Activated T-helper 2 cell treated with anti-CD3 and anti-CD28 coated beads, Interferon-gamma antibody, Interleukin-2, Interleukin-4, amounts not matched to agents 10 μg/mL and 5 μg/mL and 100 μg/mL, durations not matched to agents 14 hours and 24 hours and 36 hours (primary cell): ENCODE measurements at regions not wholly inside any gene's neighbourhood (a gene's known extent, or its start where the extent isn't known, plus 50 kb on each side); places are given as distances from the start of the nearest gene placed in this dataset.

Experiments
- DNase-seq: peaks from one replicate; pipeline ENCODE4 v3.0.0; 2021; ENCODE audit warnings: low spot score
- H3K27ac Mint-ChIP-seq: one replicate; pipeline ENCODE4 v1.8.0; 2021; ENCODE audit warnings: mixed read lengths
- H3K27me3 Mint-ChIP-seq: one replicate; pipeline ENCODE4 v1.8.0; 2021; ENCODE audit warnings: low read depth, mixed read lengths
- H3K36me3 Mint-ChIP-seq: one replicate; pipeline ENCODE4 v1.8.0; 2021; ENCODE audit warnings: low read depth, mixed read lengths
- H3K4me1 Mint-ChIP-seq: one replicate; pipeline ENCODE4 v1.8.0; 2021; ENCODE audit warnings: low read depth, mixed read lengths
- H3K4me3 Mint-ChIP-seq: one replicate; pipeline ENCODE4 v1.8.0; 2021; ENCODE audit warnings: low read depth, mild to moderate bottlenecking, moderate library complexity, mixed read lengths
- H3K9me3 Mint-ChIP-seq: one replicate; pipeline ENCODE4 v1.8.0; 2021; ENCODE audit warnings: mixed read lengths
- intact Hi-C: fragments of 100-400 bp; cut with micrococcal nuclease; formaldehyde crosslinking; loops from one replicate; pipeline ENCODE4 v1.15.1; 2023

DNA sequence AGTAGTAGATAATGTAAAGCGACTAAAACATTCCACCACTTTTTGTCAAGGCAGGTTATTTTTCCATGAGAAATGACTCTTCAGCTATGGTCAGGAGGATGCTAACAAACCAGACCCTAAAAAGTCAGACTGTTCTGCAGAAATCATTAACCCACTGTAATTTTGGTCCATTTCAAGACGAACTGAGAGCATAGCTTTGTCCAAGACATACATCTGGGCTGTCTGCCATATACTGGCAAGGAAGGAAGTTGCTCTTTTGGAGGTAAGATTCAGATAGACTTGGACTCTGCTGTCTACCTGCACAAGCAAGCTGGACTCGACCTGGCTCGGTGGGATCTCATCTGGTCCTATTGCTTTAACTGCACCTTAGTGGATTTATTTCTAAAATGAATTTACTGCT is 207.8 kb downstream of the POSTN start:
- Mint-ChIP-seq H3K4me1 (no peaks in the 10 kb centered on the region), H3K9me3 (peaks cover 18% of the 10 kb centered on the region), H3K36me3 (no peaks in the 10 kb centered on the region), H3K27ac (no peak overlapping the region), H3K27me3 (no peaks in the 10 kb centered on the region), H3K4me3 (no peak overlapping the region)
- intact Hi-C loops = no loop called here
- no peak for DNase-seq

GRCh38 chr13:37385956-37386670 is 212.5 kb downstream of the POSTN start:
- H3K9me3 Mint-ChIP-seq = peaks cover 4% of the 10 kb centered on the region
- H3K27ac Mint-ChIP-seq = no peak overlapping the region
- H3K4me3 Mint-ChIP-seq = no peak overlapping the region
- DNase-seq = no peak
- no peaks in the 10 kb centered on the region for H3K27me3 Mint-ChIP-seq
- intact Hi-C loops = no loop called here
- H3K36me3 Mint-ChIP-seq = no peaks in the 10 kb centered on the region
- H3K4me1 Mint-ChIP-seq = no peaks in the 10 kb centered on the region

GRCh38 chr13:37385248-37385647 is 213.3 kb downstream of the POSTN start:
- H3K36me3 Mint-ChIP-seq = no peaks in the 10 kb centered on the region
- H3K4me3 Mint-ChIP-seq = no peak overlapping the region
- H3K27ac Mint-ChIP-seq = no peak overlapping the region
- H3K4me1 Mint-ChIP-seq = no peaks in the 10 kb centered on the region
- no peaks in the 10 kb centered on the region for H3K27me3 Mint-ChIP-seq
- peaks cover 4% of the 10 kb centered on the region for H3K9me3 Mint-ChIP-seq
- no peak for DNase-seq
- intact Hi-C loops = no loop called here

- H3K4me1 Mint-ChIP-seq = no peaks in the 10 kb centered on the region
- no peaks in the 10 kb centered on the region for H3K27me3 Mint-ChIP-seq
- no peaks in the 10 kb centered on the region for H3K36me3 Mint-ChIP-seq
- H3K9me3 Mint-ChIP-seq = peaks cover 4% of the 10 kb centered on the region
- intact Hi-C loops = no loop called here
- no peak overlapping the region for H3K27ac Mint-ChIP-seq
- H3K4me3 Mint-ChIP-seq = no peak overlapping the region
- no peak for DNase-seq
Measured at GRCh38 chr13:37383856-37384370, 214.7 kb downstream of the POSTN start.

DNA sequence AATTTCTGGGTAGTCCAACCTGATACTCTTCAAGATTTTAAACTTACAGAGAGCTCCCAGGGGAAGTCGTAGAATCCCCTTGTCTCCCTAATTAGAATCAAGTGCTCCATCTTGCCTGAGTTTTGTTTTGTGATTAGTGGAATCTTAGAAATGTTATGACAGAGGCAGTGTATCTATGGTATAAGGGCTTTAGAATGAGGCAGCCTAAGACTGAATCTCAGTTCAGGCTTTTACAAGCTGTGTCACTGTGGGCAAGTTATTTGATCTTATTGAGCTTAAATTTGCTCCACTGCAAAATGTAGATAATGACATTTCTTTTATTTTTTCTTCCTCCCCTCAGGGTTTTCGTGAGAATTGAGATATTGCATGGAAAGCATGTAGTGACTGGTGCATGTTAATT is 215.5 kb downstream of the POSTN start:
- Mint-ChIP-seq H3K9me3 (peaks cover 4% of the 10 kb centered on the region), H3K36me3 (no peaks in the 10 kb centered on the region), H3K4me1 (no peaks in the 10 kb centered on the region), H3K27ac (no peak overlapping the region), H3K4me3 (no peak overlapping the region), H3K27me3 (no peaks in the 10 kb centered on the region)
- DNase-seq = no peak
- intact Hi-C loops = no loop called here

- intact Hi-C loops = no loop called here
- Mint-ChIP-seq H3K4me1 (no peaks in the 10 kb centered on the region), H3K4me3 (no peak overlapping the region), H3K27me3 (no peaks in the 10 kb centered on the region), H3K36me3 (no peaks in the 10 kb centered on the region), H3K9me3 (peaks cover 4% of the 10 kb centered on the region), H3K27ac (no peak overlapping the region)
- no peak for DNase-seq
Measured at GRCh38 chr13:37382146-37382545, 216.4 kb downstream of the POSTN start.

- Mint-ChIP-seq H3K4me3 (no peak overlapping the region), H3K9me3 (peaks cover 4% of the 10 kb centered on the region), H3K27me3 (no peaks in the 10 kb centered on the region), H3K27ac (no peak overlapping the region), H3K4me1 (no peaks in the 10 kb centered on the region), H3K36me3 (no peaks in the 10 kb centered on the region)
- intact Hi-C loops = no loop called here
- no peak for DNase-seq
Measured at GRCh38 chr13:37381502-37381901, 217.1 kb downstream of the POSTN start.

GRCh38 chr13:37379841-37380240 is 218.7 kb downstream of the POSTN start:
- H3K27ac Mint-ChIP-seq = no peak overlapping the region
- intact Hi-C loops = no loop called here
- H3K27me3 Mint-ChIP-seq = no peaks in the 10 kb centered on the region
- H3K4me1 Mint-ChIP-seq = no peaks in the 10 kb centered on the region
- no peak overlapping the region for H3K4me3 Mint-ChIP-seq
- peaks cover 4% of the 10 kb centered on the region for H3K9me3 Mint-ChIP-seq
- no peak for DNase-seq
- no peaks in the 10 kb centered on the region for H3K36me3 Mint-ChIP-seq

DNA sequence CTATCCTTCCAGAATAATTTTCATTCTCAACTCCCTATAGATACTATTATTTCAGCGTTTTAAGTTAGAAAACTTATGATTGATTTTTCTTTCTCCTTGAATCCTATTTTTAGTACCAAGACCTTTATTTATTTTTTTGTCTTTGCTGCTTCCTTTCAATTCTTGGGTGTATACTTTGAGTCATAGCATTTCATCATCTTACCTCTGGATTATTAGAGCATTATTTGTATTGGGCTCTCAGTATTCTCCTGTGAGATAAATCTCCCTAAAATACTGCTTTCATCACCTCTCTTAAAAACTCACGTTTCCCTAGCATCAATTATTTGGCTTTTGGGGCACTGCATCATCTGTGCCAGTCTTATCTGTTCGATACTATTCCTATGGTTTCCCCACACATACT is 222.8 kb downstream of the POSTN start:
- H3K9me3 Mint-ChIP-seq = peaks cover 4% of the 10 kb centered on the region
- no peak for DNase-seq
- intact Hi-C loops = no loop called here
- H3K4me1 Mint-ChIP-seq = no peaks in the 10 kb centered on the region
- no peak overlapping the region for H3K4me3 Mint-ChIP-seq
- no peaks in the 10 kb centered on the region for H3K27me3 Mint-ChIP-seq
- H3K36me3 Mint-ChIP-seq = no peaks in the 10 kb centered on the region
- no peak overlapping the region for H3K27ac Mint-ChIP-seq

- Mint-ChIP-seq H3K4me3 (no peak overlapping the region), H3K27ac (no peak overlapping the region), H3K27me3 (no peaks in the 10 kb centered on the region), H3K4me1 (no peaks in the 10 kb centered on the region), H3K36me3 (no peaks in the 10 kb centered on the region), H3K9me3 (peaks cover 4% of the 10 kb centered on the region)
- intact Hi-C loops = no loop called here
- DNase-seq = no peak
Measured at GRCh38 chr13:37375071-37375470, 223.5 kb downstream of the POSTN start.

DNA sequence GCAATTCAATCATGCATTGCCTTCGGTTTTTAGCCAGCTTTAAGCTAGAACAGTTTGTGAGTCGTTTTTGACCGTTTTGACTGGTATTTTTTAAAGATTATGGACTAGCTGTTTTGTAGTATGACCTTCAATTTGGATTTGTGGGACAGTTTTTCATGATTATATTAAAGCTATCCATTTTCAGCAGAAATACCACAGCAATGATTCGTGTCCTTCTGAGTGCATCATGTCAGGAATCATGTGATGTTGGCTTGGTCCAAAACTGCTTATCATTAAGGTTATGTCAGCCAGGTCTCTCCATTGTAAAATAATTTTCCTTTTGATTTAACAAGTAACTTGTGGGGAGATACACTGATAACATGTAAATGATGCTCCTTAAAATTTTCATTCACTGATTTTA is 229.0 kb downstream of the POSTN start:
- H3K36me3 Mint-ChIP-seq = no peaks in the 10 kb centered on the region
- peaks cover 4% of the 10 kb centered on the region for H3K9me3 Mint-ChIP-seq
- H3K27ac Mint-ChIP-seq = no peak overlapping the region
- H3K4me3 Mint-ChIP-seq = no peak overlapping the region
- no peak for DNase-seq
- H3K27me3 Mint-ChIP-seq = no peaks in the 10 kb centered on the region
- no peaks in the 10 kb centered on the region for H3K4me1 Mint-ChIP-seq
- intact Hi-C loops = no loop called here

DNA sequence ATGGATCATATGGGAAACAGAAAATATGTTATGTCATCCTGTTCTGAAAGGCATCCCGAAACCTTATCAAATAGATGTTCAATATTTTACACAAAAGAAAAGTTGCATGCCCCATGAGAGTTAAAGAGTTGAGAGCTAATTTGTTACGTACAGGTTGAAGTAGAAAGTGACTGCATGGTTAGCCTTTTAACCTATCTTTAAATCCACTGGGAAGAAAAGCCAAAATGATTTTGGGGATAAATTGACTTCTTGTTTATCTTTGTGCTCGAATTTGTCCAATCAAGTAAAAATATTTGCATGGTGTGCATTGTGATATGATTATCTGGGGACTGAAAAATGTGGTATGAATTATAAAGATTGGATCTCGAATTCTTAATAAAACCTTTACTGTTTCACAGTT is 230.1 kb downstream of the POSTN start:
- H3K36me3 Mint-ChIP-seq = no peaks in the 10 kb centered on the region
- H3K4me1 Mint-ChIP-seq = no peaks in the 10 kb centered on the region
- peaks cover 6% of the 10 kb centered on the region for H3K9me3 Mint-ChIP-seq
- H3K27ac Mint-ChIP-seq = no peak overlapping the region
- intact Hi-C loops = no loop called here
- H3K27me3 Mint-ChIP-seq = no peaks in the 10 kb centered on the region
- DNase-seq = no peak
- H3K4me3 Mint-ChIP-seq = no peak overlapping the region

DNA sequence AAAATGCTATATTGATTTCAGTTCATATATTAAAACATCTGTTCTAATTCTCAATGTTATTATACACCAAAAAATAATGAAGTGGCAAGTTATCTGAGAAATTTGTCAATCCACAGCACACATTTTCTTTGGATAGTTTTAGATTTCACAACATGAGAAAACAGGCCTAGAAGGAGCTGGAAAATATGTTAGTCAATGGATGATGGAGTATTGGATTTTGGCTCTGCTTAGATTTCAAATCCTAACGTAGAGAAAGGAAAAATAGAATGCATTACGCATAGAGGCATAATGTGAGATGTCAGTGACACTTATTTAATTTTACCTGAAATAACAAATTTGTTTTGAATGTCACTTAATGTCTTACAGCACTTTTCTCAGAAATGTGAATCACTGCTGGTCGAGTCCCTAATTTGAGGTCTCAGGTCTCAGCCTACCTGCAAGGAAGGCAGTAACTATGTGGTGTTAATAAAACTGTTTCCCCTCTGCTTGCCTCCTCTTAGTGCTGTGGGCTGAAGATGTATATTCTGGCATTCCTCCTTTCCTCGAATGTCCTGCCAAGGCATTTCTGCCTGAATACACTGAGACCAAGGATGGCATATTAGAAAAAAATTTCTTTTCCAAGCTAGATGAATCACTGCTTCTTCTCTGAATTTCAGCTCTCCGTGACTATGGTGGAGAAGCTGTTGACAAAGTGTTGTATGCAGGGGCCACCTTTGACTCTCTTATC is 232.4 kb downstream of the POSTN start:
- no peaks in the 10 kb centered on the region for H3K27me3 Mint-ChIP-seq

More for the DNA sequence above, 232.4 kb downstream of the POSTN start:
- DNase-seq = no peak
- Mint-ChIP-seq H3K9me3 (peaks cover 4% of the 10 kb centered on the region), H3K27ac (no peak overlapping the region), H3K36me3 (no peaks in the 10 kb centered on the region), H3K4me1 (no peaks in the 10 kb centered on the region), H3K4me3 (no peak overlapping the region)
- intact Hi-C loops = no loop called here
